Trophoblast cell (in vitro differentiated cells and primary cell): ENCODE measurements at regions not wholly inside any gene's neighbourhood (a gene's known extent, or its start where the extent isn't known, plus 50 kb on each side); places are given as distances from the start of the nearest gene placed in this dataset.

Source experiments
- DNase-seq, 2 donors: peaks; one replicate each; pipeline ENCODE4 v3.0.0-alpha.2; 2016
- H2AFZ ChIP-seq: 2 replicates; pipeline ENCODE4 v1.6.1; 2013; ENCODE audit warnings: low read length, moderate library complexity, mild to moderate bottlenecking; ENCODE audit not compliant: insufficient read depth, poor library complexity
- H2AK5ac ChIP-seq: 2 replicates; pipeline ENCODE4 v1.6.1; 2013; ENCODE audit warnings: mild to moderate bottlenecking, low read length
- H2BK120ac ChIP-seq: 2 replicates; pipeline ENCODE4 v1.6.1; 2013; ENCODE audit warnings: low read length, mild to moderate bottlenecking, moderate library complexity; ENCODE audit not compliant: insufficient read depth, poor library complexity
- H2BK12ac ChIP-seq: 2 replicates; pipeline ENCODE4 v1.6.1; 2013; ENCODE audit warnings: mild to moderate bottlenecking, low read length, moderate library complexity
- H2BK5ac ChIP-seq: 2 replicates; pipeline ENCODE4 v1.6.1; 2013; ENCODE audit warnings: low read length, low read depth, moderate library complexity, mild to moderate bottlenecking; ENCODE audit not compliant: poor library complexity
- H3K14ac ChIP-seq: 2 replicates; pipeline ENCODE4 v1.6.1; 2013; ENCODE audit warnings: mild to moderate bottlenecking, low read length
- H3K18ac ChIP-seq: 2 replicates; pipeline ENCODE4 v1.6.1; 2013; ENCODE audit warnings: mild to moderate bottlenecking, low read length
- H3K23ac ChIP-seq: 2 replicates; pipeline ENCODE4 v1.6.1; 2013; ENCODE audit warnings: low read length
- H3K27ac ChIP-seq: 2 replicates; pipeline ENCODE4 v1.5.1; 2013; ENCODE audit warnings: low read depth, mild to moderate bottlenecking, inconsistent platforms, low read length, moderate library complexity
- H3K27me3 ChIP-seq: 2 replicates; pipeline ENCODE4 v1.6.1; 2013; ENCODE audit warnings: inconsistent platforms, mild to moderate bottlenecking, low read length, moderate library complexity; ENCODE audit not compliant: insufficient read depth
- H3K36me3 ChIP-seq, 2 experiments: 1 replicate in 1 of 2; 2 replicates in 1 of 2; pipeline ENCODE4 v1.6.1; 2013; ENCODE audit warnings: low read length in 2 of 2, mild to moderate bottlenecking in 2 of 2, moderate library complexity in 1 of 2; ENCODE audit not compliant: insufficient read depth in 2 of 2, control insufficient read depth in 1 of 2
- H3K4ac ChIP-seq: 2 replicates; pipeline ENCODE4 v1.6.1; 2013; ENCODE audit warnings: low read depth, mild to moderate bottlenecking, low read length, moderate library complexity
- H3K4me1 ChIP-seq, 2 experiments: 1 replicate in 1 of 2; 2 replicates in 1 of 2; pipeline ENCODE4 v1.6.1; 2013; ENCODE audit warnings: low read length in 2 of 2, mild to moderate bottlenecking in 2 of 2, moderate library complexity in 1 of 2; ENCODE audit not compliant: insufficient read depth in 2 of 2, control insufficient read depth in 1 of 2
- H3K4me2 ChIP-seq: 2 replicates; pipeline ENCODE4 v1.6.1; 2013; ENCODE audit warnings: inconsistent platforms, mild to moderate bottlenecking, low read length, moderate library complexity
- H3K4me3 ChIP-seq: 2 replicates; pipeline ENCODE4 v1.5.1; 2013; ENCODE audit warnings: mild to moderate bottlenecking, low read depth, low read length, inconsistent platforms
- H3K79me1 ChIP-seq: one replicate; pipeline ENCODE4 v1.6.1; 2013; ENCODE audit warnings: low read length
- H3K79me2 ChIP-seq: 2 replicates; pipeline ENCODE4 v1.6.1; 2013; ENCODE audit warnings: low read length, mild to moderate bottlenecking; ENCODE audit not compliant: control insufficient read depth, insufficient read depth, poor library complexity
- H3K9ac ChIP-seq: 2 replicates; pipeline ENCODE4 v1.6.1; 2013; ENCODE audit warnings: mild to moderate bottlenecking, low read length
- H3K9me3 ChIP-seq: 2 replicates; pipeline ENCODE4 v1.6.1; 2013; ENCODE audit warnings: low read depth, mild to moderate bottlenecking, control low read depth, inconsistent platforms, low read length; ENCODE audit not compliant: insufficient read depth
- H4K12ac ChIP-seq: 2 replicates; pipeline ENCODE4 v1.6.1; 2013; ENCODE audit warnings: low read depth, mild to moderate bottlenecking, low read length, moderate library complexity
- H4K8ac ChIP-seq: 2 replicates; pipeline ENCODE4 v1.6.1; 2013; ENCODE audit warnings: low read depth, mild to moderate bottlenecking, low read length, moderate library complexity
- H4K91ac ChIP-seq: one replicate; pipeline ENCODE4 v1.6.1; 2013; ENCODE audit warnings: low read depth, mild to moderate bottlenecking, low read length, moderate library complexity
- WGBS: extraction: QIAGEN DNeasy Blood & Tissue Kit; methylation state at CpG from one replicate; pipeline ENCODE4 v1.1.7; 2013; ENCODE audit warnings: missing lambda C conversion rate; ENCODE audit not compliant: insufficient read length, insufficient coverage; ENCODE audit errors: extremely low coverage; 5-methylcytosine and 5-hydroxymethylcytosine counted together

DNA sequence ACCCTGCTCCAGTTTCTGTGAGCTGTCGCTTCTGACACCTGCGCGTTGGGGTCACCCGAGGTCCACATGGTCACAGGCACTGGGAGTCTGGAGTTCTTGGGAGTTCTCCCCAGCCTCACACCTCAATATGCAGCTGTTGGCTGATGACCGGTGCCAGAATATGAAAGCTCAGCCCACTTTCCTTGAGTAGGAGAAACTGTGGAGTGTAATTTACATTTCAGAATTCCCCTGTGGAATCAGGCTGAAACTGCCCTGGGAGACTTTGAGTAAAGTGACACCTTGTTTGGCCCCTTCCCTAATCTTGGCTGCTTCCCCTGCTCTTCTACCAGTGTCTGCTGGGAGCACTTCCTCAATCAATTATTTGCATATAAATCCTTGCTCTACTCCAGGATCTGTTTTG, 255.9 kb downstream of the NFKBIZ start:
- Histone ChIP-seq H2BK12ac (no peak overlapping the region), H3K9ac (no peak overlapping the region), H3K18ac (no peak overlapping the region), H3K79me2 (no peaks in the 10 kb centered on the region), H3K4me2 (no peak overlapping the region), H3K4ac (no peak overlapping the region), H3K9me3 (no peaks in the 10 kb centered on the region), H2BK120ac (no peak overlapping the region), H3K36me3 (no peaks in the 10 kb centered on the region), H3K23ac (no peak overlapping the region), H4K8ac (no peak overlapping the region), H3K27ac (no peak overlapping the region), H4K12ac (no peak overlapping the region), H3K4me3 (no peak overlapping the region), H2BK5ac (no peak overlapping the region), H3K27me3 (no peaks in the 10 kb centered on the region), H2AK5ac (no peak overlapping the region), H2AFZ (no peak overlapping the region), H3K4me1 (no peaks in the 10 kb centered on the region), H4K91ac (no peak overlapping the region), H3K79me1 (no peaks in the 10 kb centered on the region), H3K14ac (no peak overlapping the region)
- no CpG with 5 or more reads among the region's 5 CpGs for WGBS
- no peak for DNase-seq

DNA sequence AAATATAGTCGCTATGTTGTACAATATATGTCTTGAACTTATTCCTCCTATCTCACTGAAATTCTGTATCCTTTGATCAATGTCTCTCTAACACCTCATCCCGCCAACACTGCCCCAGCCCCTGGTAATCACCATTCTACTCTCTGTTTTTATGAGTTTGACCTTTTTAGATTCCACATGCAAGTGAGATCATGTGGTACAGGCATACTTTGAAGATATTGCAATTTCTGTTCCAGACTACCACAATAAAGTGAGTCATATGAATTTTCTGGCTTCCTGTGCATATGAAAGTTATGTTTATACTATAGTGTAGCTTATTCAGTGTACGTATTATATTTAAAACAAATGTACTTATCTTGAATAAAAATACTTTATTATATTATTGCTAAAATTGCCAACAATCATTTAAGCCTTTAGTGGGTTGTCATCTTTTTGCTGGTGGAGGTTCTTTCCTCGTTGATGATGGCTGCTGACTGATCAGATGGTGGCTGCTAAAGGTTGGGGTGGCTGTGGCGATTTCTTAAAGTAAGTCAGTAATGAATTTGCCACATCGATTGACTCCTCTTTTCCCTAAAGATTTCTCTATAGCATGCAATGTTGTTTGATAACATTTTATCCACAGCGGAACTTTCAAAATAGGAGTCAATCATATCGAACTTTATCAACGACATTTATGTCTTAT, 257.2 kb downstream of the NFKBIZ start:
- DNase-seq = no peak
- Histone ChIP-seq H3K9ac (no peak overlapping the region), H3K4me2 (no peak overlapping the region), H2AFZ (no peak overlapping the region), H3K4me1 (no peaks in the 10 kb centered on the region), H2AK5ac (no peak overlapping the region), H2BK12ac (no peak overlapping the region), H2BK5ac (no peak overlapping the region), H3K14ac (no peak overlapping the region), H4K91ac (no peak overlapping the region), H4K8ac (no peak overlapping the region), H3K79me1 (no peaks in the 10 kb centered on the region), H3K36me3 (no peaks in the 10 kb centered on the region), H3K18ac (no peak overlapping the region), H3K4ac (no peak overlapping the region), H3K27me3 (no peaks in the 10 kb centered on the region), H4K12ac (no peak overlapping the region), H3K23ac (no peak overlapping the region), H2BK120ac (no peak overlapping the region), H3K9me3 (no peaks in the 10 kb centered on the region), H3K79me2 (no peaks in the 10 kb centered on the region), H3K4me3 (no peak overlapping the region), H3K27ac (no peak overlapping the region)
- WGBS = no CpG with 5 or more reads among the region's 9 CpGs

GRCh38 chr3:102112704-102113230, 263.5 kb downstream of the NFKBIZ start:
- Histone ChIP-seq H3K4ac (no peak overlapping the region), H2BK120ac (no peak overlapping the region), H4K12ac (no peak overlapping the region), H3K4me1 (peaks cover 0 to 3% of the 10 kb centered on the region in 2 experiments), H3K18ac (no peak overlapping the region), H3K9me3 (no peaks in the 10 kb centered on the region), H2AFZ (no peak overlapping the region), H3K79me1 (no peaks in the 10 kb centered on the region), H2BK12ac (no peak overlapping the region), H3K36me3 (no peaks in the 10 kb centered on the region), H4K91ac (no peak overlapping the region), H4K8ac (no peak overlapping the region), H2BK5ac (no peak overlapping the region), H2AK5ac (no peak overlapping the region), H3K9ac (no peak overlapping the region), H3K4me2 (no peak overlapping the region), H3K79me2 (no peaks in the 10 kb centered on the region), H3K27me3 (no peaks in the 10 kb centered on the region), H3K23ac (no peak overlapping the region), H3K4me3 (no peak overlapping the region), H3K27ac (no peak overlapping the region), H3K14ac (no peak overlapping the region)
- peak; percentile 26 to 88 for DNase-seq

- Histone ChIP-seq H2AK5ac (no peak overlapping the region), H3K4ac (no peak overlapping the region), H2BK120ac (no peak overlapping the region), H3K4me1 (peaks cover 0 to 3% of the 10 kb centered on the region in 2 experiments), H2AFZ (no peak overlapping the region), H4K91ac (no peak overlapping the region), H3K18ac (no peak overlapping the region), H3K36me3 (no peaks in the 10 kb centered on the region), H3K14ac (no peak overlapping the region), H3K27ac (no peak overlapping the region), H2BK5ac (no peak overlapping the region), H3K27me3 (no peaks in the 10 kb centered on the region), H3K4me3 (no peak overlapping the region), H3K23ac (no peak overlapping the region), H3K9me3 (no peaks in the 10 kb centered on the region), H3K9ac (no peak overlapping the region), H3K79me2 (no peaks in the 10 kb centered on the region), H4K12ac (no peak overlapping the region), H4K8ac (no peak overlapping the region), H2BK12ac (no peak overlapping the region), H3K4me2 (no peak overlapping the region), H3K79me1 (no peaks in the 10 kb centered on the region)
- peak; percentile 91 to 96 for DNase-seq
- WGBS = no CpG with 5 or more reads among the region's 11 CpGs
Observed at GRCh38 chr3:102113421-102114041, 264.2 kb downstream of the NFKBIZ start.
